ENCODE measurements at regions not wholly inside any gene's neighbourhood (a gene's known extent, or its start where the extent isn't known, plus 50 kb on each side); places are given as distances from the start of the nearest gene placed in this dataset.

GRCh38 chr13:55073000-55073399 is 2044.4 kb downstream of the OLFM4 start:
- Histone ChIP-seq H2BK12ac (ENCODE audit: low read depth, low read length) (no peak overlapping the region), H3K23me2 (ENCODE audit: low read depth, low read length) (no peaks in the 10 kb centered on the region), H2BK120ac (replicated peaks; ENCODE audit: low read depth, low read length) (no peak overlapping the region), H3K79me2 (ENCODE audit: control insufficient read depth in 1 of 2, insufficient read depth in 2 of 2, low read length in 2 of 2) (no peaks in the 10 kb centered on the region), H4K5ac (ENCODE audit: insufficient read length, low read depth, low read length) (no peak overlapping the region), H3K9ac (replicated peaks in 1 of 4; ENCODE audit: extremely low read depth in 1 of 4, low read depth in 3 of 4, low read length in 3 of 4) (no peak overlapping the region), H3K4me2 (ENCODE audit: insufficient read depth in 1 of 2, low read depth in 2 of 2, low read length in 2 of 2) (no peak overlapping the region), H2BK15ac (ENCODE audit: low read length) (no peak overlapping the region), H4K91ac (replicated peaks; ENCODE audit: insufficient read length, low read length) (no peak overlapping the region), H2AK5ac (ENCODE audit: low read depth, low read length) (no peak overlapping the region), H2BK20ac (ENCODE audit: low read length) (no peak overlapping the region), H3K18ac (ENCODE audit: extremely low read depth, low read length) (no peak overlapping the region), H3K4me1 (replicated peaks in 1 of 4; ENCODE audit: control insufficient read depth in 3 of 4, insufficient read depth in 4 of 4, low read length in 3 of 4) (no peaks in the 10 kb centered on the region), H3K27me3 (replicated peaks in 1 of 4; ENCODE audit: control insufficient read depth in 3 of 4, extremely low read depth in 1 of 4, insufficient read depth in 3 of 4, low read length in 3 of 4) (no peaks in the 10 kb centered on the region), H3K79me1 (ENCODE audit: low read depth, low read length) (no peaks in the 10 kb centered on the region), H4K20me1 (replicated peaks in 1 of 2; ENCODE audit: control insufficient read depth in 1 of 2, insufficient read depth in 2 of 2, low read length in 2 of 2) (no peaks in the 10 kb centered on the region), H2AFZ (ENCODE audit: low read length) (no peak overlapping the region), H3K27ac (ENCODE audit: low read depth, low read length) (no peak overlapping the region), H3K36me3 (ENCODE audit: control insufficient read depth in 2 of 4, insufficient read depth in 4 of 4, low read length in 3 of 4) (peaks cover 0 to 18% (median 5%) of the 10 kb centered on the region in 4 experiments; a peak in 4 of 8 replicates), H3K56ac (replicated peaks; ENCODE audit: insufficient read length, low read depth, low read length) (no peak overlapping the region), H2BK5ac (ENCODE audit: low read depth, low read length) (no peak overlapping the region), H3K9me3 (ENCODE audit: insufficient read depth in 2 of 2, low read depth in 1 of 2, low read length in 1 of 2) (no peaks in the 10 kb centered on the region), H4K8ac (ENCODE audit: extremely low read depth, insufficient read depth, low read length) (no peak overlapping the region), H3K4ac (replicated peaks; ENCODE audit: insufficient read length, low read depth, low read length) (no peak overlapping the region), H3K4me3 (ENCODE audit: extremely low read depth in 1 of 4, insufficient read depth in 2 of 4, low read depth in 3 of 4, low read length in 4 of 4) (no peak overlapping the region), H3K14ac (ENCODE audit: insufficient read length) (no peak overlapping the region), H3K23ac (ENCODE audit: insufficient read length) (no peak overlapping the region)
- DNase-seq (ENCODE audit: low read depth in 1 of 2, low spot score in 2 of 2), result no peak
- TF ChIP-seq POLR2AphosphoS5 (IDR thresholded peaks at IDR 0.05; ENCODE audit: low read depth, low read length), result peak; percentile 72; the same call in 1 of the 2 replicates
- TF ChIP-seq POLR2A (IDR thresholded peaks at IDR 0.05; ENCODE audit: control extremely low read depth in 1 of 2, low read depth in 2 of 2, low read length in 2 of 2), result peak in 1 of 2 experiments; percentile 51; a peak in 2 of 3 replicates
- TF ChIP-seq FOSL1 (IDR thresholded peaks at IDR 0.05; ENCODE audit: insufficient read depth, low read depth, low read length), result no peak
- WGBS, 2 experiments (ENCODE audit: extremely low coverage in 1 of 2, insufficient coverage in 1 of 2, insufficient read length in 1 of 2, insufficient replicate concordance in 2 of 2, low coverage in 1 of 2, low lambda C conversion rate in 2 of 2, missing lambda C conversion rate in 1 of 2), result 83% methylated on average over 3 of the region's 3 CpGs; no CpG with 5 or more reads in 1 of the 2 experiments
- peak; percentile 24 for FAIRE-seq
- POLR2A ChIA-PET (ENCODE audit: partially characterized antibody), result no interaction called here
- CTCF ChIA-PET (ENCODE audit: partially characterized antibody), result interaction anchor here (0.8 to 1.0 kb wide), 2 partner anchors 72 to 73 kb away, joined by 3 to 4 read pairs; no protein-coding TSS in a partner anchor

All from H1 (cell line).